H9 (cell line): ENCODE measurements at regions not wholly inside any gene's neighbourhood (a gene's known extent, or its start where the extent isn't known, plus 50 kb on each side); places are given as distances from the start of the nearest gene placed in this dataset.

Experiments used
- DNase-seq: peaks from one replicate; pipeline ENCODE4 v3.0.0-alpha.2; 2017
- H2AFZ ChIP-seq: one replicate; pipeline ENCODE4 v1.6.1; 2013; ENCODE audit warnings: mild to moderate bottlenecking, low read length, control low read depth, moderate library complexity
- H2AK5ac ChIP-seq: 2 replicates; pipeline ENCODE4 v1.6.1; 2013; ENCODE audit warnings: low read length, control low read depth, mixed read lengths; ENCODE audit not compliant: insufficient read length
- H2BK120ac ChIP-seq: one replicate; pipeline ENCODE4 v1.6.1; 2013; ENCODE audit warnings: low read depth, mild to moderate bottlenecking, low read length, control low read depth, inconsistent platforms; ENCODE audit not compliant: poor library complexity, severe bottlenecking
- H2BK12ac ChIP-seq: 2 replicates; pipeline ENCODE4 v1.6.1; 2013; ENCODE audit warnings: low read length, control low read depth, mixed read lengths, low read depth; ENCODE audit not compliant: insufficient read length
- H2BK15ac ChIP-seq: 2 replicates; pipeline ENCODE4 v1.6.1; 2013; ENCODE audit warnings: low read depth, low read length, control low read depth
- H2BK20ac ChIP-seq: one replicate; pipeline ENCODE4 v1.6.1; 2013; ENCODE audit warnings: low read depth, mild to moderate bottlenecking, low read length, control low read depth, inconsistent platforms; ENCODE audit not compliant: poor library complexity, severe bottlenecking
- H2BK5ac ChIP-seq: 2 replicates; pipeline ENCODE4 v1.6.1; 2013; ENCODE audit warnings: low read length, control low read depth, mixed read lengths; ENCODE audit not compliant: insufficient read length
- H3K14ac ChIP-seq: 2 replicates; pipeline ENCODE4 v1.6.1; 2013; ENCODE audit warnings: low read length, control low read depth; ENCODE audit not compliant: insufficient read depth
- H3K18ac ChIP-seq: 2 replicates; pipeline ENCODE4 v1.6.1; 2013; ENCODE audit warnings: low read depth, mild to moderate bottlenecking, mixed read lengths, low read length, control low read depth; ENCODE audit not compliant: insufficient read length
- H3K23ac ChIP-seq: 2 replicates; pipeline ENCODE4 v1.6.1; 2013; ENCODE audit warnings: low read length, control low read depth, mixed read lengths, low read depth; ENCODE audit not compliant: insufficient read length
- H3K23me2 ChIP-seq: 2 replicates; pipeline ENCODE4 v1.6.1; 2013; ENCODE audit warnings: low read depth, mild to moderate bottlenecking, mixed read lengths, low read length, control low read depth; ENCODE audit not compliant: insufficient read length, poor library complexity, severe bottlenecking
- H3K27ac ChIP-seq: 2 replicates; pipeline ENCODE4 v1.5.1; 2013; ENCODE audit warnings: low read length, control low read depth, mixed read lengths, low read depth; ENCODE audit not compliant: insufficient read length
- H3K27me3 ChIP-seq: 2 replicates; pipeline ENCODE4 v1.6.1; 2013; ENCODE audit warnings: low read length, control low read depth, inconsistent platforms; ENCODE audit not compliant: insufficient read depth
- H3K4ac ChIP-seq: 2 replicates; pipeline ENCODE4 v1.6.1; 2013; ENCODE audit warnings: low read depth, mild to moderate bottlenecking, control low read depth, inconsistent platforms, low read length, moderate library complexity
- H3K4me1 ChIP-seq: 2 replicates; pipeline ENCODE4 v1.6.1; 2013; ENCODE audit warnings: low read length, control low read depth, inconsistent platforms; ENCODE audit not compliant: insufficient read depth
- H3K4me2 ChIP-seq: 2 replicates; pipeline ENCODE4 v1.6.1; 2013; ENCODE audit warnings: low read length, control low read depth, mixed read lengths; ENCODE audit not compliant: insufficient read length, insufficient read depth
- H3K56ac ChIP-seq: 2 replicates; pipeline ENCODE4 v1.6.1; 2013; ENCODE audit warnings: low read depth, mild to moderate bottlenecking, mixed read lengths, low read length, control low read depth; ENCODE audit not compliant: insufficient read length
- H3K79me1 ChIP-seq: 2 replicates; pipeline ENCODE4 v1.6.1; 2013; ENCODE audit warnings: low read depth, mild to moderate bottlenecking, moderate library complexity, low read length, control low read depth, inconsistent platforms; ENCODE audit not compliant: insufficient read depth, poor library complexity, severe bottlenecking
- H3K79me2 ChIP-seq: 2 replicates; pipeline ENCODE4 v1.6.1; 2013; ENCODE audit warnings: low read length, control low read depth, inconsistent platforms; ENCODE audit not compliant: insufficient read depth
- H3K9ac ChIP-seq: 2 replicates; pipeline ENCODE4 v1.6.1; 2013; ENCODE audit warnings: low read length, control low read depth, mixed read lengths; ENCODE audit not compliant: insufficient read length; ENCODE audit errors: extremely low read depth
- H3K9me3 ChIP-seq: one replicate; pipeline ENCODE4 v1.6.1; 2013; ENCODE audit warnings: low read depth, low read length, inconsistent platforms; ENCODE audit not compliant: control insufficient read depth
- H3T11ph ChIP-seq: one replicate; pipeline ENCODE4 v1.6.1; 2013; ENCODE audit warnings: mild to moderate bottlenecking, low read length, control low read depth, inconsistent platforms
- H4K20me1 ChIP-seq: one replicate; pipeline ENCODE4 v1.6.1; 2013; ENCODE audit not compliant: control insufficient read depth, insufficient read length, insufficient read depth
- H4K5ac ChIP-seq: 2 replicates; pipeline ENCODE4 v1.6.1; 2013; ENCODE audit warnings: low read depth, mild to moderate bottlenecking, mixed read lengths, low read length, control low read depth; ENCODE audit not compliant: insufficient read length
- H4K8ac ChIP-seq: replicated peaks from 2 replicates; pipeline ENCODE4 v1.6.1; 2013; ENCODE audit warnings: low read length, control low read depth, mixed read lengths, low read depth; ENCODE audit not compliant: insufficient read length
- H4K91ac ChIP-seq: 2 replicates; pipeline ENCODE4 v1.6.1; 2013; ENCODE audit warnings: low read depth, mild to moderate bottlenecking, moderate library complexity, mixed read lengths, low read length, control low read depth; ENCODE audit not compliant: insufficient read length
- H3K27ac Mint-ChIP-seq, 3 experiments: 2 replicates in 2 of 3; 3 replicates in 1 of 3; pipeline ENCODE4 v1.8.0; 2020 to 2021; ENCODE audit warnings: mixed read lengths in 3 of 3, mild to moderate bottlenecking in 1 of 3, moderate library complexity in 1 of 3
- H3K27me3 Mint-ChIP-seq: 2 replicates; pipeline ENCODE4 v1.8.0; 2021; ENCODE audit warnings: low read depth, mild to moderate bottlenecking, moderate library complexity, mixed read lengths
- H3K36me3 Mint-ChIP-seq, 3 experiments: 2 replicates in 2 of 3; 3 replicates in 1 of 3; pipeline ENCODE4 v1.8.0; 2020 to 2021; ENCODE audit warnings: low read depth in 3 of 3, mixed read lengths in 3 of 3; ENCODE audit not compliant: insufficient read depth in 1 of 3
- H3K4me1 Mint-ChIP-seq, 2 experiments: 2 replicates each; pipeline ENCODE4 v1.8.0; 2020; ENCODE audit warnings: mixed read lengths in 2 of 2
- H3K4me3 Mint-ChIP-seq, 2 experiments: 2 replicates in 1 of 2; 3 replicates in 1 of 2; pipeline ENCODE4 v1.8.0; 2020 to 2021; ENCODE audit warnings: mild to moderate bottlenecking in 2 of 2, mixed read lengths in 2 of 2, moderate library complexity in 1 of 2
- H3K9me3 Mint-ChIP-seq, 2 experiments: 2 replicates in 1 of 2; 3 replicates in 1 of 2; pipeline ENCODE4 v1.8.0; 2020; ENCODE audit warnings: mild to moderate bottlenecking in 2 of 2, mixed read lengths in 2 of 2, moderate library complexity in 1 of 2
- WGBS: extraction: QIAGEN DNeasy Blood & Tissue Kit; methylation state at CpG from one replicate; pipeline ENCODE4 v1.1.7; 2013; ENCODE audit warnings: missing lambda C conversion rate, low lambda C conversion rate, mixed read lengths; ENCODE audit not compliant: insufficient read length; ENCODE audit errors: extremely low coverage; 5-methylcytosine and 5-hydroxymethylcytosine counted together
- TF ChIP-seq, protein P1 (sequence below): fragments of 200-600 bp; sonication (generic); conservative IDR thresholded peaks from 3 replicates; pipeline ENCODE4 v1.8.0; 2021; ENCODE audit warnings: antibody characterized with exemption, mild to moderate bottlenecking

GRCh38 chr10:78570633-78571235 is 498.0 kb upstream of the ZMIZ1 start:
- Histone ChIP-seq H2AK5ac (no peak overlapping the region), H2BK15ac (no peak overlapping the region), H2BK120ac (no peak overlapping the region), H3K79me1 (no peaks in the 10 kb centered on the region), H2BK12ac (no peak overlapping the region), H2BK5ac (no peak overlapping the region), H4K20me1 (no peaks in the 10 kb centered on the region), H3K79me2 (no peaks in the 10 kb centered on the region), H3K27ac (no peak overlapping the region), H3T11ph (no peak overlapping the region), H3K4me1 (no peaks in the 10 kb centered on the region), H4K5ac (no peak overlapping the region), H2AFZ (no peak overlapping the region), H3K56ac (no peak overlapping the region), H2BK20ac (no peak overlapping the region), H3K18ac (no peak overlapping the region), H3K9me3 (no peaks in the 10 kb centered on the region), H4K8ac (no peak overlapping the region), H3K9ac (no peak overlapping the region), H4K91ac (no peak overlapping the region), H3K14ac (no peak overlapping the region), H3K4ac (no peak overlapping the region), H3K23me2 (no peaks in the 10 kb centered on the region), H3K23ac (no peak overlapping the region), H3K4me2 (no peak overlapping the region), H3K27me3 (no peaks in the 10 kb centered on the region)
- H3K27ac Mint-ChIP-seq, result peak overlapping the region in 1 of 3 experiments; percentile 5; a peak in 2 of 7 replicates
- H3K4me1 Mint-ChIP-seq, result peaks cover 6 to 20% of the 10 kb centered on the region in 2 experiments
- WGBS, result no CpG with 5 or more reads among the region's 7 CpGs
- H3K4me3 Mint-ChIP-seq, result no peak overlapping the region
- TF ChIP-seq, protein P1, sequence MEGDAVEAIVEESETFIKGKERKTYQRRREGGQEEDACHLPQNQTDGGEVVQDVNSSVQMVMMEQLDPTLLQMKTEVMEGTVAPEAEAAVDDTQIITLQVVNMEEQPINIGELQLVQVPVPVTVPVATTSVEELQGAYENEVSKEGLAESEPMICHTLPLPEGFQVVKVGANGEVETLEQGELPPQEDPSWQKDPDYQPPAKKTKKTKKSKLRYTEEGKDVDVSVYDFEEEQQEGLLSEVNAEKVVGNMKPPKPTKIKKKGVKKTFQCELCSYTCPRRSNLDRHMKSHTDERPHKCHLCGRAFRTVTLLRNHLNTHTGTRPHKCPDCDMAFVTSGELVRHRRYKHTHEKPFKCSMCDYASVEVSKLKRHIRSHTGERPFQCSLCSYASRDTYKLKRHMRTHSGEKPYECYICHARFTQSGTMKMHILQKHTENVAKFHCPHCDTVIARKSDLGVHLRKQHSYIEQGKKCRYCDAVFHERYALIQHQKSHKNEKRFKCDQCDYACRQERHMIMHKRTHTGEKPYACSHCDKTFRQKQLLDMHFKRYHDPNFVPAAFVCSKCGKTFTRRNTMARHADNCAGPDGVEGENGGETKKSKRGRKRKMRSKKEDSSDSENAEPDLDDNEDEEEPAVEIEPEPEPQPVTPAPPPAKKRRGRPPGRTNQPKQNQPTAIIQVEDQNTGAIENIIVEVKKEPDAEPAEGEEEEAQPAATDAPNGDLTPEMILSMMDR, result no peak
- peaks cover 14% of the 10 kb centered on the region for H3K27me3 Mint-ChIP-seq
- DNase-seq, result no peak
- no peaks in the 10 kb centered on the region for H3K36me3 Mint-ChIP-seq
- no peaks in the 10 kb centered on the region for H3K9me3 Mint-ChIP-seq
